HG03095 (cell line): ENCODE measurements at regions not wholly inside any gene's neighbourhood (a gene's known extent, or its start where the extent isn't known, plus 50 kb on each side); places are given as distances from the start of the nearest gene placed in this dataset.
"Not testable (repeated sequence)": the region's sequence is repeated elsewhere in the genome, so short reads cannot be mapped to it uniquely, and the experiment has no call there.

Experiments
- ATAC-seq: cut with Tn5 transposase; IDR thresholded peaks from one replicate; pipeline ENCODE4 v1.9.1; 2021; ENCODE audit warnings: moderate library complexity; ENCODE audit not compliant: unreplicated experiment

DNA sequence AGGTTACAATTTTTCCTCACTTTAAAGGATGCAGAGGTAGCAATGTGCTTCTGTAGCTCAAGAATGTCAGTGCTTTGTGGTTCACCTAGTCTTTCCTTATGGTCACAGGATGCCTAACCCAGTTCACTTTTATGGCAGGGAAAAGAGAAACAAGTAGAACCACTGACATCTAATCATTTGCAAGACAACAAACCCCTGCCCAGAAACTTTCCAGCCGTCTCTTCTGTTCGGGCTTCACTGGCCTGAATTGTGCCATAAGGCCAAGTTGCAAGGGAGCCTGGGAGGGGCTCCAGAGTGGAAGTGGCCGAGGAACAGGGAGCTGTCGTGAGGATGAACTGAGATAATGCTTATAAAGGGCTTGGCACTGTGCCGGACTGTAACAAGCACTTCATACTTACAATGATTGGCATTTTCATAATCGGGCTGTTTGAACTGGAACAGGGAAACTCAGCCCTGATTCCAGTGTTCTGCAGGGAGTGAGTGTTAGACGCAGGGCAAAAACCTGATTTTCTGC is 212.6 kb downstream of the BCAS1 start:
- ATAC-seq = no peak

DNA sequence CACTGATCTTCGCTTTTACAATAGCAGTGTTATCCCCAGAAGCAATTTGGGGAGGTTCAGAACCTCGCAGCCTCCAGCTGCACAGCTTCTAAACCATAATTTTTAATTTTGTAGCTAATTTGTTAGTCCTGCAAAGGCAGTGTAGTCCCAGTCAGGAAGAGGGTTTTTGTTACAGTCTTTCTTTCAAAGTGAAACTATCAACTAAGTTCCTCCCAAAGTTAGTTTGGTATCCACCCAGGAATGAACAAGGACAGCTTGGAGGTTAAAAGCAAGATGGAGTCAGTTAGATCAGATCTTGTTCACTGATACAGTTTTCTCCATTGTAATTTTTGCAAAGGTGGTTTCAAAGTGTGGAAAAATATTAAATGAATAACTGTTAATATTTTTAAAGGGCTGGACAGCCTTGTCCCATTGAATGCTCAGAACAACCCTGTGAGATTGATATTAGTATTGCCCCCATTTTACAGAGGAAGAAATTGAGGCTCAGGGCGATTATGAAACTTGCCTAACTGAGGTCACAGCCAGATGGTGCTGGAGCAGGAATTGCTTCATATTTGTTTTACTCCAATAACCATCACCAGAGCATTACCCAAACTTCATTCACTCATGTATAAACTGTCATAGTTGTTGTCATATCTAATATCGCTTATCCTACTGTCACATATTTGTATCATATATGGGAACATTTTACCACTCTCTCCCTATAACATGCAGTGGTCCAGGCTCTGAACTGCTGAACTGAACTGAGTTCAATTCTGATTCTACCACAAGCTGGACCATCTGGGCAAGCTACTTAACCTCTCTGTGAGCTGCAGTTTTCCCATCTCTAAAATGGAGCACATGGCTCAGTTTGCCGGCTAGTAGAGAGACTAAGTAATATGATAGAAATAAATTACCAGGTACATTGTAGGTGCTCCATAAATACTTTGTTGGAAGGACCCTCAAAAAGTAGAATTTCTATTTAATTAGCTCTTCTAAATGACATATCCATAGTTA is 213.8 kb downstream of the BCAS1 start:
- ATAC-seq = no peak

DNA sequence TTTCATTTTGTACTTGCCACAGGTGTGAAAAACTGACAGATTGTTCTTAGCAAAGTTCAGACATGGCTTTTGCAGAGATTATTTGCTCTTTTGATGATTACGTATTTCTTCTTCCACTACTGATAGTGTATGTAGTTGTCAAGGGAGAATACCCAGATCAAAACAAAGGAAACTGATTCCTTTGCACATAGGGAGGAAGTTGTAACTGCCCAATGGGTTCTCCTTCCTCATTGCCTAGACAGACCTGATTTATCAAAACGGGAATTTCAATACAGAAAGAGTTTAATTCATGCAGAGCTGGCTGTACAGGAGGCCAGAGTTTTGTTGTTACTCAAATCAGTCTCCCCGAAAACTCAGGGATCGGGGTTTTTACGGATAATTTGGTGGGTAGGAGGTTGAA is 214.7 kb downstream of the BCAS1 start:
- ATAC-seq = no peak

DNA sequence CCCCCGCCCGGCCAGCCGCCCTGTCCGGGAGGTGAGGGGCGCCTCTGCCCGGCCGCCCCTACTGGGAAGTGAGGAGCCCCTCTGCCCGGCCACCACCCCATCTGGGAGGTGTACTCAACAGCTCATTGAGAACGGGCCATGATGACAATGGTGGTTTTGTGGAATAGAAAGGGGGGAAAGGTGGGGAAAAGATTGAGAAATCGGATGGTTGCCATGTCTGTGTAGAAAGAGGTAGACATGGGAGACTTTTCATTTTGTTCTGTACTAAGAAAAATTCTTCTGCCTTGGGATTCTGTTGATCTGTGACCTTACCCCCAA is 215.8 kb downstream of the BCAS1 start:
- ATAC-seq = not testable (repeated sequence)

DNA sequence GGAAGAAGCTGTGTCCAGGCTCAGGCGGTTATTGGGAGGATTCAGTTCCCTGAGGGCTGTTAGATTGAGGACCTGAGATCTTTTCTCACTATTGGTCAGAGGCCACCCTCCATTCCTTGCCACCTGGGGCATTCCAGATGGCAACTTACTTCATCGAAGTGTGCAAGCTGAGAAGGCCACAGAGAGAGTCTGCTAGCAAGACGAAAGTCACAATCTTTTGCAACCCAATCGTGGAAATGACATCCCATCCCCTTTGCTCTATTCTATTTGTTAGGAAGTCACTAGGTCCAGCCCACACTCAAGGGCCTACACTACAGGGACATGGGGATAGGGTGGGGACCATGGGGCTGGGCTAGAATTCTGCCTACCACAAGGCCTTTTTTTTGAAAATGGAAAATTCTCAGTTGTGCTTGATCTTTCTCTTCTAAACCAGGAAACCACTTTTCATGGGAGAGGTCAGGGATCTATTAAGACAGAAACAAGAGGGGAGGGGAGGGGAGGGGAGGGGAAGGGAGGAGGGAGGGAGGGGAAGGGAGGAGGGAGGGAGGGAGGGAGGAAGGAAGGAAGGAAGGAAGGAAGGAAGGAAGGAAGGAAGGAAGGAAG is 217.2 kb downstream of the BCAS1 start:
- no peak for ATAC-seq

DNA sequence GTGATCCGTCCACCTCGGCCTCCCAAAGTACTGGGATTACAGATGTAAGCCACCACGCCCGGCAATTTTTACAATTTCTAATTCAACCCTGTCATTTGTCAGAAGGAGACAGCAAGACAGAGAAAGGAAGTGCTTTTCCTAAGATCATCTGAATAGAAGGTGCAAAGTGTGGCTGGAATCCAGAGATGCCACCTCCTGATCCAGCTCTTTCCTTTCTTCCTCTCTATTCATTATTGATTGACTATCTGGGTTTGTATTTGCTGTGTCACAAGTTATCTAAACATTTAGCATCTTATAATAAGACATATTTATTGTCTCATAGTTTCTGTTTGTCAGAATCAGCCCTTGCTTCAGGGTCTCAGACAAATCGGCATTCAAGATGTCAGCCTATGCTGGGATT is 217.7 kb downstream of the BCAS1 start:
- ATAC-seq = no peak

DNA sequence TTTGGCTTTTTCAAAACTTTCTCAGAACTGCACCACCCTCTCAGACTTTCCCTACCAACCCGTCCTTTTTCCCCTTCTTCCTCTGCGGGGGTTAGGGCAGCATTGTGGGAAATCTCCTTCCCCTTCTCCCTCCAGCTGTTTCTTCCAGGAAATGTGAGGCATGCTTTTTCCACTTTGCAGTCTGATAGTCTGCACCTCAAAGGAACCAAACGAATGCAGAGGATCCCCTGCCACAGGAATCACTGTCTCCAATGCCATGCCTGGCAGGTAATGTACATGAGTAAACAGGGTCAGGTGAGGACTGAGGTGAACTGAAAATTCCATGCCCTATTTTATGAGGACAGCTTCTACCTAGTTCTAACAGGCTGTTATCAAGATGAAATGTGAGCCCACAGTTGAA is 218.4 kb downstream of the BCAS1 start:
- no peak for ATAC-seq

DNA sequence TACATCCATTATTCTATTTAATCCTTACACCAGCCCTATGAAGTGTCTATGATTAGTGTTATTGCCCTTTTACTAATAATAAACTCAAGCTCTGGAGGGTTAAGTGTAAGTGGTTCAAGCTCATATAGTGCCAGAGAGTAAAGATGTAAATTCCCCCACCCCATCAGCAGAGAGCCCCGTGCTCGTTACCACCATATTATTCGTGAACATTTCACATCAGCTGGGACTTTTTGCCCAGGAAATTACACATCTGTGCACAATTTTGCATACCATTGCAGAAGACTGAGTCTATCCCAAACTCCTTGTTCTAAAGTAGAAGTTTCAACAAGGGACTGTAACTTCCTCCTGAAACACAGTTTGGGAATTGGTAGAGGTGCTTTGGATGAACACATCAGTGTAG is 220.1 kb downstream of the BCAS1 start:
- ATAC-seq = no peak

DNA sequence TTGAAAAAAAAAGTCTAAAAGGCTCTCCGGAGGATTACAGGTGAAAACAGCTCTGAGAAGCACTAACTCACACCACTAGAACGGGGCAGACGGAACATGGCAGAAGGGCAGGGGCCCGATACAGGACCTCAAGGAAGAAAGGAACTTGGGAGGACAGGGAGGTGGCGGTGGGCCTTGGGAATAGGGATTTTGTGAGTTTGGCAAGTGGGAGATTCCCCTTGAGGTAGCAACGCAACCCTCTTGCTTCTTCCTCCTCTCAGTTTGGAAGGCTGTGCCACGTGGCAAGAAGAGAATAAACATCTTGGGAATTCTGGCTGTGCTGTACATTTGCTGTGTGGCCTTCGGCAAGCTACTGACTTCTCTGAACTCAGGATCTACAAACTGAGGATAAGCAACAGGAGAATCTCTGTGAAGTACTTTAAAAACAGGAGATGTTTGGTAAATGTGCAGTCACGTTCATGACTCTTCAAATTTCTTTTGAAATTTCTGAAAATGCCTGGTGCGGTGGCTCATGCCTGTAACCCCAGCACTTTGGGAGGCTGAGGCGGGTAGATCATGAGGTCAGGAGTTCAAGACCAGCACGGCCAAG is 220.8 kb downstream of the BCAS1 start:
- no peak for ATAC-seq

DNA sequence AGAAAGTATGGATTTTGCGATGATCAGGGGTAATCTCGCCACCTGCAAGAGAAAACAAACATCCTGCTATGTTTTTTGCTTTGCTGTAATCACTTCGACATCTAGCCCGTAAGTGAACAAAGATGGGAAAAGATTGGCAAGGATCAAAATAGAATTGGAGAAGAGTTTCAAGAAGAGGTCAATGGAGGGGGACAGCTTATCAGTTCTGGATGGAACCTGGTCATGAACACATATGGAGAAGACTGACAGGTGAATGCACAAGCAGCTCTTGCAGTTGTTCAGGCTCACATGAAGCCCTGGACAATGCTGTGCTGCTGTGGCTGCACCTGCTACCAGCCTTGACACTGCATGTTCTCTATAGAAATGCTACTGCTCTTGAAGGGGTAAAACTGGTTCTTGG is 222.1 kb downstream of the BCAS1 start:
- no peak for ATAC-seq

DNA sequence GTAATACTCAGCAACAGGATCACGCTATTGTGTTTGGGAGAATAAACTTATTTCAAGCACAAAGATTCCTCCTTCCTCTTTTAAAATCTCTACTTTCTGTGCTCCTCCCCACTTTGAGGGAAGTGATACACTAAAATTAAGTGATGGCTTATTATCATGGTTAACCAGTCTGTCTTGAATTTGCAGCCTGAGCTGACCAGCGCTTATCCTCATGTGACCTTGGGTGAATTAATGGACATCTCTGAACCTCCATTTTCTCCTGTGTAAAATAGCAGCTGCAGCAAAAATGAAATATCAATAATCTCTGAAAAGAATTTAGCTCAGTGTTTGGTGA is 222.6 kb downstream of the BCAS1 start:
- no peak for ATAC-seq

DNA sequence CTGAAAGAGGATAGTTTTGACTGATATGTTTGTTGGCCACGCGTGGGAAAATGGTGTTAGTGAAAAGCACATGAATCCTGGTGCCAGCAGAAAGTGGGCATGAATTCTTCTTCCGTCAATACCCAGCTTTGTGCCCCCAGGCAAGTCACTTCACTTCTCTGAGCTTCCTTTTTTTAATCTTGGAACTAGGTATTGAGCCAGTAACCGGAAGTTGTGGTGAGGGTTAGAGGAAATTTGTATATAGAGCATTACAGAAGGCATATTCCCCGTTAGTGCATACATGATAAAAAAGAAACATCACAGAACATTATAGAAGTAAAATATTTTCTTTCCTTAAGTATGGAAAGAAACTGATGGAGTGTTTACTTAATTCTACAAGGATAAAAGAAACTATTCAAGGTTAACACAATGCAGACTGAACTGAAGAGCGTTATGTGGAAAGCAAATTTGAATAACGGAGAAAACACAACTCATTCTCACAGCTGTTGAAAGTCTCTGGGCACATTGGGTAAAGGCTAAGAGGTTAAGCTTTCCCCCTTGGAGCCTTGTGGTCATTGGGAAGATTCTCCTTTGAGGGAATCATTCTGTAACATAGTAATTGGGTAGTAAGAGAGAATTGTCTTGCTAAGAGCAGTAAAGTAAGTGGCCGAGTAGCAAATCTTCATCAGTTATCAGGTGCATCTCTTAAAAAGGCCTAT is 223.1 kb downstream of the BCAS1 start:
- ATAC-seq = no peak

DNA sequence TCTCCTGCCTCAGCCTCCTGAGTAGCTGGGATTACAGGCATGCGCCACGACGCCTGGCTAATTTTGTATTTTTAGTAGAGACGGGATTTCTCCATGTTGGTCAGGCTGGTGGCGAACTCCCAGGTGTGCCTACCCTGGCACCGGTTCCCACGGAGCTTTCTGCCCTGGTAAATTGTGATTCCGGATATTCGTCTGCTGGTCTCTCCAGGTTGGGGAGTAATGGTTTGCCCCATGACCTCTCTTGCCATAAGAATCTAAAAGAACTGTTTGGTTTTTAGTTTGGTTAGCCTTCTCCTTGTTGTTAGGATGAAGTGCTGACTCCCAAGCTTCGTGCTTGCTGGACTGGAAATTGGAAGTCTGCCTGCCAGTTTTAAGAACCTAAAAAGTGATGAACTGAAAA is 223.8 kb downstream of the BCAS1 start:
- no peak for ATAC-seq

DNA sequence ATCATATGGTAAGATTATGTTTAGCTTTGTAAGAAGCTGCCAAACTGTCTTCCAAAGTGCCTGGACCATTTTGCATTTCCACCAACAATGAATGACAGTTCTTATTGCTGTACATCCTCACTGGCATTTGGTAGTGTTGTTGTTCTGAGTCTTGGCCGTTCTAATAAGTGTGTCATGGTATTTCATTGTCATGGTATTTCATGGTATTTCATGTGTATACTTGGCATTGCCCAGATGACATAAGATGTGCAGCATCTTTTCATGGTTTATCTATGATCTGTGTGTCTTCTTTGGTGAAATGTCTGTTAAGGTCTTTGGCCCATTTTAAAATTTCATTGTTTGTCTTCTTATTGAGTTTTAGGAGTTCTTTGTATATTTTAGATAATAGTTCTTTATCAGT is 224.4 kb downstream of the BCAS1 start:
- ATAC-seq = no peak

DNA sequence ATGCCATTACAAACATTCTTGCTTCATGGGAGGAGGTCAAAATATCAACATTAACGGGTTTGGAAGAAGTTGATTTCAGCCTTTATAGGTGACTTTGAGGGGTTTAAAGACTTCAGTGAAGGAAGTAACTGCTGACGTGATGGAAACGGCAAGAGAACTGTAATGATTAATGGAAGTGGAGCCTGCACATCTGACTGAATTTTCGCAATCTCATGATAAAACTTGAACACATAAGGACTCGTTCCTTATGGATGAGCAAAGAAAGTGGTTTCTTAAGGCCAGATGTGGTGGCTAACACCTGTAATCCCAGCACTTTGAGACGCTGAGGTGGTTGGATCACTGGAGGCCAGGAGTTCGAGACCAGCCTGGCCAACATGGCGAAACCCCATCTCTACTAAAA is 226.1 kb downstream of the BCAS1 start:
- no peak for ATAC-seq

DNA sequence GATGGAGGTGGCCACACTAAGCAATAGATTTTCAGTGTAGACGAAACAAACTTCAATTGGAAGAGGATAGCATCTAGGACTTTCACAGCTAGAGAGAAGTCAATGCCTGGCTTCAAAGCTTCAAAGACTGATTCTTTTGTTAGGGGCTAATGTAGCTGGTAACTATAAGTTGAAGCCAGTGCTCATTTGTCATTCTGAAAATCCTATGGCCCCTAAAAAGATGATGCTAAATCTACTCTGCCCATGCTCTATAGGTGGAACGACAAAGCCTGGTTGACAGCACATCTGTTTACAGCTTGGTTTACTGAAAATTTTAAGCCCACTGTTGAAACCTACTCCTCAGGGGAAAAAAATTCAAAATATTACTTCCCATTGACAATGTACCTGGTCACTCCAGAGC is 226.7 kb downstream of the BCAS1 start:
- ATAC-seq = no peak

DNA sequence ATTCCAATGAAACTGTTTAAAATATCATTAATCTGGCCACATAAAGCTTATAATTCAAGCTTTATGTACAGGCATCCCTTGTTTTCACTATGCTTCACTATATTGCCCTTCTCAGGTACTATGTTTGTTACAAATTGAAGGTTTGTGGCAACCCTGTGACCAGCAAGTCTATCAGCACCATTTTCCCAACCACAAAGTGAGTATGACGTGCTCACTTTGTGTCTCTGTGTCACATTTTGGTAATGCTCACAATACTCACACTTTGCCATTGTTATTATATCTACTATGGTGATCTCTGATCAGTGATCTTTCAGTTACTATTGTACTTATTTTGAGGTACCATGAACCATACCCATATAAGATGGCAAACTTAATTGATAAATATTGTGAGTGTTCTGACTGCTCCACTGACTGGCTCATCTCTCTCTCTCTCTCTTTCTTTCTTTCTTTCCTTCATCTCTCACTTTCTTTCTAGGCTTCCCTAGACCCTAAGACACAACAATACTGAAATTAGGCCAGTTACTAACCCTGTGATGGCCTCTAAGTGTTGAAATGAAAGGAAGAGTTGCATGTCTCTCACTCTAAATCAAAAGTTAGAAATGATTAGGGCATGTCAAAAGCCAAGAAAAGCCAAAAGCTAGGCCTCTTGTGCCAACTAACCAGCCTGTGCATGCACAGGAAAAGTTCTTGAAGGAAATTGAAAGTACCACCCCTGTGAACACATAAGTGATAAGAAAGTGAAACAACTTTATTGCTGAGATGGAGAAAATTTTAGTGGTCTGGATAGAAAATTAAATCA is 227.9 kb downstream of the BCAS1 start:
- no peak for ATAC-seq

DNA sequence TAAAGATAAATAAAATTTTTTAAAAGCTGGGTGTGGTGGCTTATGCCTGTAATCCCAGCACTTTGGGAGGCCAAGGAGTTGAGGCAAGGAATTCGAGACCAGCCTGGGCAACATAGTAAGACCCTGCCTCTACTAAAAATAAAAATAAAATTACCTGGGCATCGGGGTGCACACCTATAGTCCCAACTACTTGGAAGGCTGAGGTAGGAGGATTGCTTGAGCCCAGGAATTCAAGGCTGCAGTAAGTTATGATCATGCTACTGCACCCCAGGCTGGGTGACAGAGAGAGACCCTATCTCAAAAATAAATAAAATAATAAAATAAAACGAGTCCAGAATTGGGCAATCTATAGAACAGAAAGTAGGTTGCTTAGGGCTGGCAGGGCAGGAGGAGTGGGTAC is 228.7 kb downstream of the BCAS1 start:
- ATAC-seq = no peak

DNA sequence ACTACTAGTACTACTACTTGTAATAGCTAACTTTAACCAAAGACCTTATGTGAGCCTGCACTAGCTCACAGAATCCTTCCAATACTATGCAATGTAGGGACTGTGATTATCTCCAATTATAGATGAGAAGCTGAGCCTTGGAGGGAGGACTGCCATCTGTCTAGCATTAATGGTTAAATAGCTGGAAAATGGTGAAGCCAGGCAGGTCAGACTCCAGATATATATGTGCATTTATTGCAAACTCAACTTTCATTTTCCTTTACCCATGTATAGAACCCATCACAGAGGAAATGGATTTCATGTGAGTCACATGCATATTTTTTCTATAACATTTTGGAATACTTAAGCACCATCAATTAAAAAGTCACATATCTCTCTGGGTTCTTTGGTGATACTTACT is 229.9 kb downstream of the BCAS1 start:
- no peak for ATAC-seq

DNA sequence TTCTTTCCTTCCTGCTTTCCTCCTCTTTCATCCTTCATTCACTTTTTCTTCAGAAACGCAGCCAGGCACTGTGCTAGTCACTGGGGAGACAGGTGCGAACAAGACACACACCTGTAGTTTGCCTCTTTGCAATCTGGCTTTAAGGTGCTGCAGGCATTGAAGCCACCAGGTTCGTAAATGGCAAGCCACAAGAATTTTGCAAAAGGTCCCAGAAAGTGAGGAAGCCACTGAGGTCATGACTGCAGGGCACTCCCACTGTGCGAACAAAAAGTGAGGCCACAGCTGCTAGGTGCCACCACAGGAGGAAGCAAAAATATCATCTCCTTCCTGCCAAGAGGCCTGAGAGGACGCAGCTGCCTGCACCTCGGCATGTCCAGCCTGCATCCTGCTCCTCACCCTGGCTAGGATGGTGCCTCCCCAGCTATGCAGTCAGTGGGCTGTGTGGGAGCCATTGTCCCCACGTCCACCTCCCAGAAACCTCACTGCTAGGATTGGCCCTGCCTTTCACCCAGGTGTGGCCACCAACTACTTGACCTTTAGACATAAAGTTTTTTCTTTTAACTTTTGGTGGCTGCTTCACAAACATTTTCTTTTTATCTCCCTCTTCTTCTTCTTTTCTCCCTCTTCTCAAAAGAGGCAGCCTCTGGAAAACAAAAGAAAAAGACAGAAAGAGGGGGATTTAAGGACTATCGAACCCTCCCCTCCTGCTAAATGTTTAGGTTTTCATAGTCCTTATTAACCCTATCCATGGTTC is 230.8 kb downstream of the BCAS1 start:
- peak; percentile 53 for ATAC-seq
